Central memory CD8-positive, alpha-beta T cell (primary cell): ENCODE measurements at regions not wholly inside any gene's neighbourhood (a gene's known extent, or its start where the extent isn't known, plus 50 kb on each side); places are given as distances from the start of the nearest gene placed in this dataset.

Experiments used
- ATAC-seq: fragments of 150-1000 bp; cut with Tn5 transposase; replicated peaks from 2 replicates; pipeline ENCODE4 v1.10.0; 2022; ENCODE audit warnings: mild to moderate bottlenecking, moderate FRiP score, moderate number of reproducible peaks; ENCODE audit not compliant: poor library complexity, severe bottlenecking; ENCODE audit errors: extremely low read depth
- DNase-seq, 2 donors: peaks; one replicate each; pipeline ENCODE4 v3.0.0; 2021; ENCODE audit warnings: low spot score in 2 of 2
- H3K27ac Mint-ChIP-seq: one replicate; pipeline ENCODE4 v1.8.0; 2022; ENCODE audit warnings: low read depth, mild to moderate bottlenecking, moderate library complexity, mixed read lengths
- H3K27me3 Mint-ChIP-seq: one replicate; pipeline ENCODE4 v1.8.0; 2022; ENCODE audit warnings: mixed read lengths
- H3K36me3 Mint-ChIP-seq: one replicate; pipeline ENCODE4 v1.8.0; 2022; ENCODE audit warnings: mild to moderate bottlenecking, moderate library complexity, mixed read lengths; ENCODE audit not compliant: insufficient read depth
- H3K4me1 Mint-ChIP-seq: one replicate; pipeline ENCODE4 v1.8.0; 2022; ENCODE audit warnings: mixed read lengths
- H3K4me3 Mint-ChIP-seq: one replicate; pipeline ENCODE4 v1.8.0; 2022; ENCODE audit warnings: mild to moderate bottlenecking, moderate library complexity, mixed read lengths
- H3K9me3 Mint-ChIP-seq: one replicate; pipeline ENCODE4 v1.8.0; 2022; ENCODE audit warnings: mixed read lengths

GRCh38 chrX:15098505-15098904 lies 171.4 kb downstream of the ASB9 start:
- no peak for ATAC-seq
- Mint-ChIP-seq H3K4me3 (no peak overlapping the region), H3K9me3 (no peaks in the 10 kb centered on the region), H3K4me1 (no peaks in the 10 kb centered on the region), H3K27ac (no peak overlapping the region), H3K27me3 (peaks cover 9% of the 10 kb centered on the region), H3K36me3 (no peaks in the 10 kb centered on the region)
- DNase-seq = no peak

GRCh38 chrX:15087747-15088146 lies 182.1 kb downstream of the ASB9 start:
- ATAC-seq (no peak), DNase-seq (no peak)
- no peaks in the 10 kb centered on the region for H3K36me3 Mint-ChIP-seq
- H3K4me3 Mint-ChIP-seq = no peak overlapping the region
- peaks cover 8% of the 10 kb centered on the region for H3K27me3 Mint-ChIP-seq
- H3K4me1 Mint-ChIP-seq = no peaks in the 10 kb centered on the region
- no peak overlapping the region for H3K27ac Mint-ChIP-seq
- H3K9me3 Mint-ChIP-seq = no peaks in the 10 kb centered on the region

GRCh38 chrX:15073313-15073712 lies 196.6 kb downstream of the ASB9 start:
- ATAC-seq (no peak), DNase-seq (no peak)
- Mint-ChIP-seq H3K27me3 (no peaks in the 10 kb centered on the region), H3K4me3 (no peak overlapping the region), H3K9me3 (no peaks in the 10 kb centered on the region), H3K36me3 (no peaks in the 10 kb centered on the region), H3K27ac (no peak overlapping the region), H3K4me1 (no peaks in the 10 kb centered on the region)

GRCh38 chrX:15072880-15073279 lies 197.0 kb downstream of the ASB9 start:
- DNase-seq (no peak), ATAC-seq (no peak)
- no peaks in the 10 kb centered on the region for H3K9me3 Mint-ChIP-seq
- no peak overlapping the region for H3K27ac Mint-ChIP-seq
- no peaks in the 10 kb centered on the region for H3K36me3 Mint-ChIP-seq
- H3K27me3 Mint-ChIP-seq = no peaks in the 10 kb centered on the region
- no peak overlapping the region for H3K4me3 Mint-ChIP-seq
- H3K4me1 Mint-ChIP-seq = no peaks in the 10 kb centered on the region

GRCh38 chrX:15072259-15072658 lies 197.6 kb downstream of the ASB9 start:
- H3K36me3 Mint-ChIP-seq = no peaks in the 10 kb centered on the region

GRCh38 chrX:15059474-15059873 lies 186.3 kb downstream of the MOSPD2 start:
- Mint-ChIP-seq H3K27ac (no peak overlapping the region), H3K27me3 (peaks cover 17% of the 10 kb centered on the region), H3K4me1 (no peaks in the 10 kb centered on the region), H3K36me3 (no peaks in the 10 kb centered on the region), H3K4me3 (no peak overlapping the region), H3K9me3 (no peaks in the 10 kb centered on the region)
- DNase-seq = no peak
- ATAC-seq = no peak

More at GRCh38 chrX:15072259-15072658, 197.6 kb downstream of the ASB9 start:
- ATAC-seq (no peak), DNase-seq (no peak)
- Mint-ChIP-seq H3K9me3 (no peaks in the 10 kb centered on the region), H3K4me3 (no peak overlapping the region), H3K27ac (no peak overlapping the region), H3K27me3 (no peaks in the 10 kb centered on the region), H3K4me1 (no peaks in the 10 kb centered on the region)

GRCh38 chrX:15056044-15056443 lies 182.8 kb downstream of the MOSPD2 start:
- H3K27ac Mint-ChIP-seq = no peak overlapping the region

GRCh38 chrX:15055146-15055930 lies 182.1 kb downstream of the MOSPD2 start:
- H3K4me3 Mint-ChIP-seq = no peak overlapping the region

More at GRCh38 chrX:15056044-15056443, 182.8 kb downstream of the MOSPD2 start:
- Mint-ChIP-seq H3K27me3 (peaks cover 7% of the 10 kb centered on the region), H3K9me3 (no peaks in the 10 kb centered on the region), H3K36me3 (no peaks in the 10 kb centered on the region), H3K4me3 (no peak overlapping the region), H3K4me1 (no peaks in the 10 kb centered on the region)
- ATAC-seq = no peak
- no peak for DNase-seq

GRCh38 chrX:15050395-15050794 lies 177.2 kb downstream of the MOSPD2 start:
- no peak for ATAC-seq
- Mint-ChIP-seq H3K27ac (no peak overlapping the region), H3K36me3 (no peaks in the 10 kb centered on the region)

More at GRCh38 chrX:15055146-15055930, 182.1 kb downstream of the MOSPD2 start:
- no peaks in the 10 kb centered on the region for H3K9me3 Mint-ChIP-seq
- no peaks in the 10 kb centered on the region for H3K36me3 Mint-ChIP-seq
- peaks cover 7% of the 10 kb centered on the region for H3K27me3 Mint-ChIP-seq
- H3K27ac Mint-ChIP-seq = no peak overlapping the region
- ATAC-seq = no peak
- no peaks in the 10 kb centered on the region for H3K4me1 Mint-ChIP-seq
- no peak for DNase-seq

GRCh38 chrX:15043538-15043937 lies 170.3 kb downstream of the MOSPD2 start:
- Mint-ChIP-seq H3K4me1 (no peaks in the 10 kb centered on the region), H3K27me3 (no peaks in the 10 kb centered on the region), H3K36me3 (no peaks in the 10 kb centered on the region), H3K9me3 (no peaks in the 10 kb centered on the region), H3K4me3 (no peak overlapping the region), H3K27ac (no peak overlapping the region)
- no peak for ATAC-seq
- DNase-seq = no peak

More at GRCh38 chrX:15050395-15050794, 177.2 kb downstream of the MOSPD2 start:
- H3K4me3 Mint-ChIP-seq = no peak overlapping the region
- no peaks in the 10 kb centered on the region for H3K4me1 Mint-ChIP-seq
- H3K27me3 Mint-ChIP-seq = no peaks in the 10 kb centered on the region
- DNase-seq = no peak
- H3K9me3 Mint-ChIP-seq = no peaks in the 10 kb centered on the region

- no peaks in the 10 kb centered on the region for H3K27me3 Mint-ChIP-seq
- H3K4me1 Mint-ChIP-seq = no peaks in the 10 kb centered on the region
- H3K4me3 Mint-ChIP-seq = peak overlapping the region; percentile 42
- no peak for ATAC-seq
- H3K36me3 Mint-ChIP-seq = no peaks in the 10 kb centered on the region
- no peaks in the 10 kb centered on the region for H3K9me3 Mint-ChIP-seq
- no peak for DNase-seq
- H3K27ac Mint-ChIP-seq = no peak overlapping the region
Observed at GRCh38 chrX:15033917-15034316, 160.7 kb downstream of the MOSPD2 start.

GRCh38 chrX:15017491-15017890 lies 144.3 kb downstream of the MOSPD2 start:
- H3K27ac Mint-ChIP-seq = no peak overlapping the region
- ATAC-seq = no peak
- DNase-seq = no peak
- H3K4me3 Mint-ChIP-seq = no peak overlapping the region
- no peaks in the 10 kb centered on the region for H3K4me1 Mint-ChIP-seq
- no peaks in the 10 kb centered on the region for H3K9me3 Mint-ChIP-seq
- H3K27me3 Mint-ChIP-seq = no peaks in the 10 kb centered on the region
- no peaks in the 10 kb centered on the region for H3K36me3 Mint-ChIP-seq

- H3K27me3 Mint-ChIP-seq = no peaks in the 10 kb centered on the region
- DNase-seq (no peak), ATAC-seq (no peak)
- no peaks in the 10 kb centered on the region for H3K4me1 Mint-ChIP-seq
- H3K9me3 Mint-ChIP-seq = no peaks in the 10 kb centered on the region
- no peak overlapping the region for H3K4me3 Mint-ChIP-seq
- H3K27ac Mint-ChIP-seq = no peak overlapping the region
- H3K36me3 Mint-ChIP-seq = no peaks in the 10 kb centered on the region
Observed at GRCh38 chrX:15016051-15016450, 142.8 kb downstream of the MOSPD2 start.
